ENCODE measurements at regions not wholly inside any gene's neighbourhood (a gene's known extent, or its start where the extent isn't known, plus 50 kb on each side); places are given as distances from the start of the nearest gene placed in this dataset.

DNA sequence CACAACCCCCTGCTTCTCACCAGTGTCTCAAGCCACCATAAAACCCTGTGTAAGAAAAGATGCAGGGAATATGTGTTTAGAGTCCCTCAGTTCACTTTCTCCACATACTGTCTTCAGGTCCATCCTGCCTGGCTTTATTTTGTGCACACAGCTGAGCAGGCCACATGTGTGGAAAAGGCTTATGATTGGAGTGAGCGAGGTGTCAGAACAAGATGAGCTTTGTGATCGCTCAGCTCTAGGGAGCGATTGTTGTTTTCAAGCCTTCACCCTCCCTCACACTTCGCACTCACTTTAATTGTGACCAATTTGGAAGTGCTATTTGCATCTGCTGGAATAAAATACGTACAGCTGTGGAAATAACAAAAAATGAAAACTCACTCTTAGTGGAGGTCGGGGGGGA, 931.1 kb upstream of the TENM4 start:
- TF ChIP-seq, protein P1, sequence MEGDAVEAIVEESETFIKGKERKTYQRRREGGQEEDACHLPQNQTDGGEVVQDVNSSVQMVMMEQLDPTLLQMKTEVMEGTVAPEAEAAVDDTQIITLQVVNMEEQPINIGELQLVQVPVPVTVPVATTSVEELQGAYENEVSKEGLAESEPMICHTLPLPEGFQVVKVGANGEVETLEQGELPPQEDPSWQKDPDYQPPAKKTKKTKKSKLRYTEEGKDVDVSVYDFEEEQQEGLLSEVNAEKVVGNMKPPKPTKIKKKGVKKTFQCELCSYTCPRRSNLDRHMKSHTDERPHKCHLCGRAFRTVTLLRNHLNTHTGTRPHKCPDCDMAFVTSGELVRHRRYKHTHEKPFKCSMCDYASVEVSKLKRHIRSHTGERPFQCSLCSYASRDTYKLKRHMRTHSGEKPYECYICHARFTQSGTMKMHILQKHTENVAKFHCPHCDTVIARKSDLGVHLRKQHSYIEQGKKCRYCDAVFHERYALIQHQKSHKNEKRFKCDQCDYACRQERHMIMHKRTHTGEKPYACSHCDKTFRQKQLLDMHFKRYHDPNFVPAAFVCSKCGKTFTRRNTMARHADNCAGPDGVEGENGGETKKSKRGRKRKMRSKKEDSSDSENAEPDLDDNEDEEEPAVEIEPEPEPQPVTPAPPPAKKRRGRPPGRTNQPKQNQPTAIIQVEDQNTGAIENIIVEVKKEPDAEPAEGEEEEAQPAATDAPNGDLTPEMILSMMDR (IDR thresholded peaks at IDR 0.05): no peak
- no peak for TF ChIP-seq POLR2A (IDR thresholded peaks at IDR 0.05)
